K562 (cell line): ENCODE measurements at regions not wholly inside any gene's neighbourhood (a gene's known extent, or its start where the extent isn't known, plus 50 kb on each side); places are given as distances from the start of the nearest gene placed in this dataset.

Source experiments
- ESRRB ChIP-seq: fragments of 250-450 bp; sonication (Bioruptor Pico); IDR thresholded peaks from 2 replicates; pipeline ENCODE4 v1.5.0; 2020; ENCODE audit warnings: mild to moderate bottlenecking, moderate library complexity, borderline replicate concordance
- FOS ChIP-seq: IDR thresholded peaks from 3 replicates; pipeline ENCODE4 v1.6.1; 2011; ENCODE audit not compliant: insufficient read length; ENCODE audit errors: extremely low read depth
- MAZ ChIP-seq, 2 experiments: fragments of 450-650 bp in 1 of 2; sonication (generic) in 1 of 2; formaldehyde crosslinking; IDR thresholded peaks in 1 of 2; conservative IDR thresholded peaks in 1 of 2; 2 replicates each; pipeline versions ENCODE4 v1.4.0 to v1.5.0; 2020; ENCODE audit warnings: mild to moderate bottlenecking in 1 of 2, missing genetic modification reagents in 1 of 2
- MED1 ChIP-seq: sonication (generic); formaldehyde crosslinking; IDR thresholded peaks from 2 replicates; pipeline ENCODE4 v1.8.1; 2023; ENCODE audit warnings: missing genetic modification reagents, borderline replicate concordance
- NCOA4 ChIP-seq: fragments of 450-650 bp; IDR thresholded peaks from 2 replicates; pipeline ENCODE4 v1.6.1; 2018; ENCODE audit warnings: mild to moderate bottlenecking; ENCODE audit not compliant: partially characterized antibody
- NONO ChIP-seq, 2 experiments: fragments of 200-400 bp in 1 of 2; fragments of 450-650 bp in 1 of 2; formaldehyde crosslinking in 1 of 2; IDR thresholded peaks; 2 replicates each; pipeline ENCODE4 v1.6.1; 2017; ENCODE audit warnings: low read depth in 2 of 2, mild to moderate bottlenecking in 2 of 2, moderate library complexity in 2 of 2, low read length in 1 of 2
- STAT5B ChIP-seq: fragments of 250-450 bp; sonication (Bioruptor Pico); IDR thresholded peaks from 2 replicates; pipeline ENCODE4 v1.8.0; 2021; ENCODE audit warnings: mild to moderate bottlenecking, inconsistent platforms
- TAF15 ChIP-seq: fragments of 200-400 bp; formaldehyde crosslinking; IDR thresholded peaks from 2 replicates; pipeline ENCODE4 v1.6.1; 2017; ENCODE audit warnings: mild to moderate bottlenecking, low read depth, low read length, moderate library complexity
- ZNF174 ChIP-seq: fragments of 250-450 bp; sonication (Bioruptor Pico); IDR thresholded peaks from 2 replicates; pipeline ENCODE4 v1.4.0; 2020; ENCODE audit warnings: mild to moderate bottlenecking
- ZNF347 ChIP-seq: fragments of 450-650 bp; formaldehyde crosslinking; IDR thresholded peaks from 2 replicates; pipeline ENCODE4 v1.4.0; 2020; ENCODE audit warnings: low read depth, mild to moderate bottlenecking, moderate library complexity
- ZNF41 ChIP-seq: fragments of 250-450 bp; sonication (Bioruptor Pico); conservative IDR thresholded peaks from 2 replicates; pipeline ENCODE4 v1.4.0; 2020; ENCODE audit warnings: mild to moderate bottlenecking
- ZNF436 ChIP-seq: fragments of 250-450, 450-650 bp; sonication (Bioruptor Pico); formaldehyde crosslinking; IDR thresholded peaks from 2 replicates; pipeline ENCODE4 v1.7.0; 2020; ENCODE audit warnings: mild to moderate bottlenecking
- ZNF551 ChIP-seq: fragments of 250-450 bp; sonication (Bioruptor Pico); IDR thresholded peaks from 2 replicates; pipeline ENCODE4 v1.5.0; 2021; ENCODE audit warnings: mild to moderate bottlenecking, moderate library complexity
- ZNF696 ChIP-seq: fragments of 250-450 bp; sonication (Bioruptor Pico); conservative IDR thresholded peaks from 2 replicates; pipeline ENCODE4 v1.4.0; 2020; ENCODE audit warnings: mild to moderate bottlenecking, moderate library complexity
- TF ChIP-seq, protein P1 (sequence below), 2 experiments: fragments of 450-650 bp; conservative IDR thresholded peaks; 2 replicates each; pipeline ENCODE4 v1.6.1; 2017; ENCODE audit warnings: mild to moderate bottlenecking in 2 of 2, moderate library complexity in 2 of 2
- TF ChIP-seq, protein P2 (sequence below): fragments of 250-450 bp; sonication (Bioruptor Pico); IDR thresholded peaks from 2 replicates; pipeline ENCODE4 v1.4.0; 2020; ENCODE audit warnings: mild to moderate bottlenecking, moderate library complexity, borderline replicate concordance
- TF ChIP-seq, protein P3 (sequence below): fragments of 450-650 bp; IDR thresholded peaks from 2 replicates; pipeline ENCODE4 v1.6.1; 2016; ENCODE audit warnings: missing biosample characterization, missing genetic modification characterization
- TF ChIP-seq, protein P4 (sequence below): fragments of 250-450 bp; sonication (Bioruptor Pico); IDR thresholded peaks from 2 replicates; pipeline ENCODE4 v1.6.1; 2021; ENCODE audit warnings: mild to moderate bottlenecking

DNA sequence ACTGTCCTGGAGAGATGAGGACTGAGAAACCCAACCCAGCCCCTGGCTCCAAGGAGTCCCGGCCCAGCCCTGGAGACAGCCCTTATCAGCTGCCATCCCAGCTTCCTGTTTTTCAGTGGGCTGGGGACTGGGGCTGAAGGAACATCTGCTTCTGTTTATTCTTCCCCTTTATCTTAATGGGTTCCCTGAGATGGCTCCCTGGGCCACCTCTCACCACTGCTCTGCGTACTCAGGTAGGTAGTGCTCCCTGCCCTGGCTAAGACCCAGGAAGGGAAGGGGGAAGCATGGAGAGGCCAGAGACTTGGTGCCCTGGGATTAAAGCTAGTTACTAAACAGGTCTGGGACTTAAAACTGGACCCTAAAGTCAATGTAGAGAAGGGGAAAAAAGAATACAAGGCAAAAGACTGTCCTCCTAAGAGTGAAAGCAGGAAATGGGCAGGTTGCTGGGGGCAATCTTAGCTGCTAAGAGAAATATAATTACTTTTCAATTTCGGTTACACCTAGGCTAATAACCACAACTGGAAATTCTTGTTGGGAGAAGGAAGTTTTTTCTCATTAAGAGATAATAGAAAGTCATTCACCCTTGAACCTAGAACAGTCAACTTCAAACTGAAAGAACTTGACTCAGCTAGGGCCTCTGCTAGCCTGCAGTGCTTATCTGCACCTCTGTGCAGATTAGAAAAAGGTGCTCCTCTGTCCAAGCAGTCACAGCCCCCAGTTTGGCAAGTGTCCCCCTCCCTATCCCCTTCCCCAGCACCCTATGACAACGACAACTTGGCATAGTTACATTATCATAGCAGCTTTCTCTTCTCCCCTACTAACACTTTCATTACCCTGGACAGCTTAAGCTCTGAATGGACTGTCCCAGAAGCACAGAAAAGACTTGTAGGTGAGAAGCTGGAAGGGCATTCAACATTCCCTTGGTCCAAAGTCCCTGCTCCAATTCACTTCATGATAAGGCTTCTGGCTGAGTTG is 65.6 kb upstream of the KDM7A start (continued):
- TF ChIP-seq, protein P1, sequence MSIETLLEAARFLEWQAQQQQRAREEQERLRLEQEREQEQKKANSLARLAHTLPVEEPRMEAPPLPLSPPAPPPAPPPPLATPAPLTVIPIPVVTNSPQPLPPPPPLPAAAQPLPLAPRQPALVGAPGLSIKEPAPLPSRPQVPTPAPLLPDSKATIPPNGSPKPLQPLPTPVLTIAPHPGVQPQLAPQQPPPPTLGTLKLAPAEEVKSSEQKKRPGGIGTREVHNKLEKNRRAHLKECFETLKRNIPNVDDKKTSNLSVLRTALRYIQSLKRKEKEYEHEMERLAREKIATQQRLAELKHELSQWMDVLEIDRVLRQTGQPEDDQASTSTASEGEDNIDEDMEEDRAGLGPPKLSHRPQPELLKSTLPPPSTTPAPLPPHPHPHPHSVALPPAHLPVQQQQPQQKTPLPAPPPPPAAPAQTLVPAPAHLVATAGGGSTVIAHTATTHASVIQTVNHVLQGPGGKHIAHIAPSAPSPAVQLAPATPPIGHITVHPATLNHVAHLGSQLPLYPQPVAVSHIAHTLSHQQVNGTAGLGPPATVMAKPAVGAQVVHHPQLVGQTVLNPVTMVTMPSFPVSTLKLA (conservative IDR thresholded peaks at IDR 0.05), result peak; percentile 51 to 82
- TF ChIP-seq ZNF174 (no peak), STAT5B (CRISPR knock-in tag) (no peak), ZNF347 (CRISPR knock-in tag) (no peak), MED1 (CRISPR knock-in tag) (no peak), ZNF41 (CRISPR knock-in tag) (no peak), ZNF436 (CRISPR knock-in tag) (no peak), NONO (IDR thresholded peaks at IDR 0.05; ENCODE audit: low read depth in 2 of 2, low read length in 1 of 2) (peak in 1 of 2 experiments; percentile 82; a peak in 2 of 4 replicates), NCOA4 (no peak), ZNF696 (CRISPR knock-in tag) (no peak), MAZ (CRISPR knock-in tag; conservative IDR thresholded peaks at IDR 0.05 in 1 of 2, IDR thresholded peaks at IDR 0.05 in 1 of 2) (peak in 1 of 2 experiments; percentile 72; a peak in 1 of 4 replicates), TAF15 (no peak), FOS (no peak), ESRRB (CRISPR knock-in tag) (no peak), ZNF551 (no peak)
- TF ChIP-seq, protein P2, sequence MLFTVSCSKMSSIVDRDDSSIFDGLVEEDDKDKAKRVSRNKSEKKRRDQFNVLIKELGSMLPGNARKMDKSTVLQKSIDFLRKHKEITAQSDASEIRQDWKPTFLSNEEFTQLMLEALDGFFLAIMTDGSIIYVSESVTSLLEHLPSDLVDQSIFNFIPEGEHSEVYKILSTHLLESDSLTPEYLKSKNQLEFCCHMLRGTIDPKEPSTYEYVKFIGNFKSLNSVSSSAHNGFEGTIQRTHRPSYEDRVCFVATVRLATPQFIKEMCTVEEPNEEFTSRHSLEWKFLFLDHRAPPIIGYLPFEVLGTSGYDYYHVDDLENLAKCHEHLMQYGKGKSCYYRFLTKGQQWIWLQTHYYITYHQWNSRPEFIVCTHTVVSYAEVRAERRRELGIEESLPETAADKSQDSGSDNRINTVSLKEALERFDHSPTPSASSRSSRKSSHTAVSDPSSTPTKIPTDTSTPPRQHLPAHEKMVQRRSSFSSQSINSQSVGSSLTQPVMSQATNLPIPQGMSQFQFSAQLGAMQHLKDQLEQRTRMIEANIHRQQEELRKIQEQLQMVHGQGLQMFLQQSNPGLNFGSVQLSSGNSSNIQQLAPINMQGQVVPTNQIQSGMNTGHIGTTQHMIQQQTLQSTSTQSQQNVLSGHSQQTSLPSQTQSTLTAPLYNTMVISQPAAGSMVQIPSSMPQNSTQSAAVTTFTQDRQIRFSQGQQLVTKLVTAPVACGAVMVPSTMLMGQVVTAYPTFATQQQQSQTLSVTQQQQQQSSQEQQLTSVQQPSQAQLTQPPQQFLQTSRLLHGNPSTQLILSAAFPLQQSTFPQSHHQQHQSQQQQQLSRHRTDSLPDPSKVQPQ (CRISPR knock-in tag), result no peak
- TF ChIP-seq, protein P3, sequence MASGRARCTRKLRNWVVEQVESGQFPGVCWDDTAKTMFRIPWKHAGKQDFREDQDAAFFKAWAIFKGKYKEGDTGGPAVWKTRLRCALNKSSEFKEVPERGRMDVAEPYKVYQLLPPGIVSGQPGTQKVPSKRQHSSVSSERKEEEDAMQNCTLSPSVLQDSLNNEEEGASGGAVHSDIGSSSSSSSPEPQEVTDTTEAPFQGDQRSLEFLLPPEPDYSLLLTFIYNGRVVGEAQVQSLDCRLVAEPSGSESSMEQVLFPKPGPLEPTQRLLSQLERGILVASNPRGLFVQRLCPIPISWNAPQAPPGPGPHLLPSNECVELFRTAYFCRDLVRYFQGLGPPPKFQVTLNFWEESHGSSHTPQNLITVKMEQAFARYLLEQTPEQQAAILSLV (tag), result no peak
- TF ChIP-seq, protein P4, sequence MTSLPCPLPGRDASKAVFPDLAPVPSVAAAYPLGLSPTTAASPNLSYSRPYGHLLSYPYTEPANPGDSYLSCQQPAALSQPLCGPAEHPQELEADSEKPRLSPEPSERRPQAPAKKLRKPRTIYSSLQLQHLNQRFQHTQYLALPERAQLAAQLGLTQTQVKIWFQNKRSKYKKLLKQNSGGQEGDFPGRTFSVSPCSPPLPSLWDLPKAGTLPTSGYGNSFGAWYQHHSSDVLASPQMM (CRISPR knock-in tag), result no peak
